Transverse colon (tissue), 3 donors: ENCODE measurements at regions not wholly inside any gene's neighbourhood (a gene's known extent, or its start where the extent isn't known, plus 50 kb on each side); places are given as distances from the start of the nearest gene placed in this dataset.

Source experiments
- CTCF ChIP-seq, 5 experiments: fragments of 200-600 bp in 3 of 5; fragments of 450-650 bp in 2 of 5; sonication (generic) in 3 of 5; IDR thresholded peaks; 1 replicate in 2 of 5; 2 replicates in 3 of 5; pipeline ENCODE4 v1.5.1; 2016 to 2017; ENCODE audit warnings: antibody characterized with exemption in 5 of 5, inconsistent platforms in 3 of 5, mild to moderate bottlenecking in 2 of 5, moderate library complexity in 1 of 5
- POLR2A ChIP-seq: fragments of 450-650 bp; IDR thresholded peaks from one replicate; pipeline ENCODE4 v1.6.1; 2016; ENCODE audit warnings: antibody characterized with exemption, mild to moderate bottlenecking, moderate library complexity

- TF ChIP-seq CTCF (IDR thresholded peaks at IDR 0.05) (no peak), POLR2A (no peak)
These were observed 342.2 kb upstream of the SFSWAP start for GRCh38 chr12:131368668-131369071.
